ENCODE measurements at regions not wholly inside any gene's neighbourhood (a gene's known extent, or its start where the extent isn't known, plus 50 kb on each side); places are given as distances from the start of the nearest gene placed in this dataset.
A peak's percentile ranks its signal among the peaks of the same experiment; 100 is the strongest.

- H3K9me3 ChIP-seq (ENCODE audit: low read depth, low read length), result no peaks in the 10 kb centered on the region
- H3K27ac ChIP-seq (ENCODE audit: low read depth, low read length), result no peak overlapping the region
- H3K4me1 ChIP-seq (ENCODE audit: insufficient read depth, low read length), result peaks cover 7% of the 10 kb centered on the region
- H3K4me2 ChIP-seq (ENCODE audit: insufficient read depth, low read length), result no peak overlapping the region
- H3K79me2 ChIP-seq (ENCODE audit: insufficient read depth, low read length), result no peaks in the 10 kb centered on the region
- no peak overlapping the region for H2AFZ ChIP-seq (ENCODE audit: low read length)
- no peak overlapping the region for H3K4me3 ChIP-seq (ENCODE audit: insufficient read depth, low read length)
- TF ChIP-seq, protein P1, sequence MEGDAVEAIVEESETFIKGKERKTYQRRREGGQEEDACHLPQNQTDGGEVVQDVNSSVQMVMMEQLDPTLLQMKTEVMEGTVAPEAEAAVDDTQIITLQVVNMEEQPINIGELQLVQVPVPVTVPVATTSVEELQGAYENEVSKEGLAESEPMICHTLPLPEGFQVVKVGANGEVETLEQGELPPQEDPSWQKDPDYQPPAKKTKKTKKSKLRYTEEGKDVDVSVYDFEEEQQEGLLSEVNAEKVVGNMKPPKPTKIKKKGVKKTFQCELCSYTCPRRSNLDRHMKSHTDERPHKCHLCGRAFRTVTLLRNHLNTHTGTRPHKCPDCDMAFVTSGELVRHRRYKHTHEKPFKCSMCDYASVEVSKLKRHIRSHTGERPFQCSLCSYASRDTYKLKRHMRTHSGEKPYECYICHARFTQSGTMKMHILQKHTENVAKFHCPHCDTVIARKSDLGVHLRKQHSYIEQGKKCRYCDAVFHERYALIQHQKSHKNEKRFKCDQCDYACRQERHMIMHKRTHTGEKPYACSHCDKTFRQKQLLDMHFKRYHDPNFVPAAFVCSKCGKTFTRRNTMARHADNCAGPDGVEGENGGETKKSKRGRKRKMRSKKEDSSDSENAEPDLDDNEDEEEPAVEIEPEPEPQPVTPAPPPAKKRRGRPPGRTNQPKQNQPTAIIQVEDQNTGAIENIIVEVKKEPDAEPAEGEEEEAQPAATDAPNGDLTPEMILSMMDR (IDR thresholded peaks at IDR 0.05; ENCODE audit: extremely low read depth, low read depth, low read length), result no peak
- peak; percentile 43 for DNase-seq (ENCODE audit: insufficient read length, low spot score, missing footprints)
- no peaks in the 10 kb centered on the region for H3K27me3 ChIP-seq (ENCODE audit: insufficient read depth, low read length)
- H4K20me1 ChIP-seq (ENCODE audit: insufficient read depth, low read length), result no peaks in the 10 kb centered on the region
- no peaks in the 10 kb centered on the region for H3K36me3 ChIP-seq (ENCODE audit: insufficient read depth, low read length)
These were observed 281.9 kb downstream of the TRIB2 start for GRCh38 chr2:12998685-12999084.

GRCh38 chr2:13000664-13001363, 284.1 kb downstream of the TRIB2 start:
- TF ChIP-seq, protein P1 (IDR thresholded peaks at IDR 0.05; ENCODE audit: extremely low read depth, low read depth, low read length), result no peak
- peaks cover 15% of the 10 kb centered on the region for H3K4me1 ChIP-seq (ENCODE audit: insufficient read depth, low read length)
- DNase-seq (ENCODE audit: insufficient read length, low spot score, missing footprints), result peak; percentile 21
- no peak overlapping the region for H3K4me2 ChIP-seq (ENCODE audit: insufficient read depth, low read length)
- H3K4me3 ChIP-seq (ENCODE audit: insufficient read depth, low read length), result no peak overlapping the region
- H3K27ac ChIP-seq (ENCODE audit: low read depth, low read length), result no peak overlapping the region
- H4K20me1 ChIP-seq (ENCODE audit: insufficient read depth, low read length), result no peaks in the 10 kb centered on the region
- H3K36me3 ChIP-seq (ENCODE audit: insufficient read depth, low read length), result no peaks in the 10 kb centered on the region
- no peaks in the 10 kb centered on the region for H3K9me3 ChIP-seq (ENCODE audit: low read depth, low read length)
- no peaks in the 10 kb centered on the region for H3K79me2 ChIP-seq (ENCODE audit: insufficient read depth, low read length)
- H3K27me3 ChIP-seq (ENCODE audit: insufficient read depth, low read length), result no peaks in the 10 kb centered on the region
- H2AFZ ChIP-seq (ENCODE audit: low read length), result peak overlapping the region; percentile 7

GRCh38 chr2:13001408-13001807, 284.7 kb downstream of the TRIB2 start:
- DNase-seq (ENCODE audit: insufficient read length, low spot score, missing footprints), result no peak
- Histone ChIP-seq H3K27me3 (ENCODE audit: insufficient read depth, low read length) (no peaks in the 10 kb centered on the region), H4K20me1 (ENCODE audit: insufficient read depth, low read length) (no peaks in the 10 kb centered on the region), H3K9me3 (ENCODE audit: low read depth, low read length) (no peaks in the 10 kb centered on the region), H3K4me1 (ENCODE audit: insufficient read depth, low read length) (peaks cover 20% of the 10 kb centered on the region), H3K36me3 (ENCODE audit: insufficient read depth, low read length) (no peaks in the 10 kb centered on the region), H3K4me3 (ENCODE audit: insufficient read depth, low read length) (no peak overlapping the region), H3K27ac (ENCODE audit: low read depth, low read length) (no peak overlapping the region), H3K79me2 (ENCODE audit: insufficient read depth, low read length) (no peaks in the 10 kb centered on the region), H3K4me2 (ENCODE audit: insufficient read depth, low read length) (no peak overlapping the region), H2AFZ (ENCODE audit: low read length) (no peak overlapping the region)
- TF ChIP-seq, protein P1 (IDR thresholded peaks at IDR 0.05; ENCODE audit: extremely low read depth, low read depth, low read length), result no peak

- Histone ChIP-seq H3K27me3 (ENCODE audit: insufficient read depth, low read length) (no peaks in the 10 kb centered on the region), H3K27ac (ENCODE audit: low read depth, low read length) (no peak overlapping the region), H3K4me2 (ENCODE audit: insufficient read depth, low read length) (no peak overlapping the region), H2AFZ (ENCODE audit: low read length) (no peak overlapping the region), H3K9me3 (ENCODE audit: low read depth, low read length) (no peaks in the 10 kb centered on the region), H3K4me1 (ENCODE audit: insufficient read depth, low read length) (peaks cover 29% of the 10 kb centered on the region), H4K20me1 (ENCODE audit: insufficient read depth, low read length) (no peaks in the 10 kb centered on the region), H3K36me3 (ENCODE audit: insufficient read depth, low read length) (no peaks in the 10 kb centered on the region), H3K4me3 (ENCODE audit: insufficient read depth, low read length) (no peak overlapping the region), H3K79me2 (ENCODE audit: insufficient read depth, low read length) (no peaks in the 10 kb centered on the region)
- TF ChIP-seq, protein P1 (IDR thresholded peaks at IDR 0.05; ENCODE audit: extremely low read depth, low read depth, low read length), result no peak
- DNase-seq (ENCODE audit: insufficient read length, low spot score, missing footprints), result no peak
These were observed 286.0 kb downstream of the TRIB2 start for GRCh38 chr2:13002536-13003331.
